ENCODE measurements at regions not wholly inside any gene's neighbourhood (a gene's known extent, or its start where the extent isn't known, plus 50 kb on each side); places are given as distances from the start of the nearest gene placed in this dataset.

GRCh38 chr5:130627145-130627544, 537.9 kb downstream of the HINT1 start:
- TF ChIP-seq CTCF (conservative IDR thresholded peaks at IDR 0.05; ENCODE audit: low read length) (no peak), EZH2phosphoT487 (IDR thresholded peaks at IDR 0.05; ENCODE audit: borderline replicate concordance) (no peak)
